GM19240 (cell line): ENCODE measurements at regions not wholly inside any gene's neighbourhood (a gene's known extent, or its start where the extent isn't known, plus 50 kb on each side); places are given as distances from the start of the nearest gene placed in this dataset.
"Not testable (repeated sequence)": the region's sequence is repeated elsewhere in the genome, so short reads cannot be mapped to it uniquely, and the experiment has no call there.

Source experiments
- DNase-seq: peaks from one replicate; pipeline ENCODE4 v3.0.0; 2011; ENCODE audit warnings: low spot score; ENCODE audit not compliant: insufficient read length

DNA sequence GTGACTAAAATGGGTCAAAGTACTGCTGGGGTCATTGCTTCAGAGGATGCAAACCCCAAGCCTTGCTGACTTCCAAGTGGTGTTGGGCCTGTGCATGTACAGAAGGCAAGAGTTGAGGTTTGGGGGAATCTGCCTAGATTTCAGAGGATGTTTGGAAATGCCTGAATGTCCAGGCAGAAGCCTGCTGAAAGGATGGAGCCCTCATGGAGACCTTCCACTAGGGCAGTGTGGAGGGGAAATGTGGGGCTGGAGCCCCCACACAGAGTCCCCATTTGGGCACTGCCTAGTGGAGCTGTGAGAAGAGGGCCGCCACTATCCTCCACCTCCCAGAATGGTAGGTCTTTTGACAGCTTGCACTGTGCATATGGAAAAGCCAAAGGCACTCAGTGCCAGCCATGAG lies 377.7 kb upstream of the TRPC7 start:
- DNase-seq, result no peak

DNA sequence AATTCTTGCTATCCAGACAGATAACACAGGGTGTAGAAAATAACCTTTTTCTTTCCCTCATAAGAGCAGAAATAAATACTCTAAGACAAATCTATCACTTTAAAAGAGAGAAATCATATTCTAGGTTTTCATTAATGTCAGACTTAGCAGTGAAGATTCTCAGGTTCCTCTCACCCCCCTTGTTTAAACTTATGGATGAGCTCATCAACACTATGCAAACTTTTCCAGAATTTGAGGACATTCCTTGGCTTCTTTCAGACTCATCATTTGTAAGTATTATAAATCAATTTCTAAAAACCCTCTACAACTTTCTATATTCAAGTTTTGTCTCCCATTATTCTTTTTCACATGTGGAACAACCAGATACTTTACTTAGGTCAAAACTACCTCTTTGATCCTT lies 374.9 kb upstream of the TRPC7 start:
- no peak for DNase-seq

DNA sequence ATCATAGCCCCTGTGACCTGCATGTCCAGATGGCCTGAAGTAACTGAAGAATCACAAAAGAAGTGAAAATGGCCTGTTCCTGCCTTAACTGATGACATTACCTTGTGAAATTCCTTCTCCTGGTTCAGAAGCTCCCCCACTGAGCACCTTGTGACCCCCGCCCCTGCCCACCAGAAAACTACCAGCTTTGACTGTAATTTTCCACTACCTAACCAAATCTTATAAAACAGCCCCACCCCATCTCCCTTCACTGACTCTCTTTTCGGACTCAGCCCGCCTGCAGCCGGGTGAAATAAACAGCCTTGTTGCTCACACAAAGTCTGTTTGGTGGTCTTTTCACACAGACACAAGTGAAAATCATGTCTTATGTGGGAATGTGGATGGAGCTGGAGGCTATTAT lies 373.9 kb upstream of the TRPC7 start:
- not testable (repeated sequence) for DNase-seq

DNA sequence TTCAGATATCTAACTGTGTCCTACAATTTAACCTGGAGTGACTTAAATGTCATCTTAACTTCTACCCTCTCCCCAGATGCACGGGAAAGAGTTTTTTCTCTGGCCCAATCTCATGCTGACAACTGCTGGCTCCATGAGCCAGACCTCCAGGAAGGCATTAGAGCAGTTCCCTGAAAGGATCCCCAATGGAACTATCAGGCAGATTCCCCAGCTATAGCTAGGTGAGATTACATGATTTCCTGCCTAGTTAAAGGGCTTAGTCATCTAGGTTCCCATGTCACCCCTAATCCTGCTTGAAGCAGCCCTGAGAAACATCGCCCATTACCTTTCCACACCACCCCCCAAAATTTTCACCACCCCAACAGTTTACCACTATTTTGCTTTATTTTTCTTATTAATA lies 373.5 kb upstream of the TRPC7 start:
- DNase-seq, result no peak

DNA sequence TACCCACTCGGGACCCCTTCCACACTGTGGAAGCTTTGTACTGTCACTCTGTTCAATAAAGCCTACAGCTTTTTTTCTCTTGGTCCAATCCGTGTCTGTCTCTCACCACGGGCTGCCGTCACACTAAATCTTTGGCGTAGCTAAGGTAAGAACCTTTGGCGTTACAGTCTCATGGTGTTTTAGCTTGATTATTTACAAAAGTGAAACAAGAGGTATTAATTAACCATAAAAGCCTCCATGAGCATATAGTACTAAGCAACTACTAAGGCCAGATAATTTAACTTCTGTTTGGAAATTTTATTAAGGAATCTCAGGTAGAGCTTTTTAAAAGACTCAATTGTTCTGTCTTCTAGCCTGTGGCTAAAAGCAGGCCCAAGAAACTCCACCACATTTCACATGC lies 370.7 kb upstream of the TRPC7 start:
- no peak for DNase-seq

DNA sequence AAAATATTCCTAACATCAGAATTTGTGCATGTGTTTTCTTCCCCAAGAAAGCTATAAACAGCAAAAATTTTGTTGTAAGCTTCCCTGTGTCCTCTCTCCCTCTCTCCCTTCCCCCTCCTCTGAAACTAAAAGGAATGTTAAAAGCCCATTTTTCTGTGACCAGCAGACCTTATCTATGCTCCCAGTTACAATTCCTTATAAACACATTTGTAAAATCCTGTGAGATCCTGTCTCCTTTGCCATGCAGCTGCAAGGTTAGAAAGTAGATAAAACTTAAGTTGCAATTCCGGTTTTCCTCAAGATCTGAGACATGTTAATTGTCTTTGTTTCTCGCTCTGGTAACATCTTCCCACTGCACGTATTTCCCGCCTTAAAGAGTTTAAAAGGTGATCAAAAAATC lies 370.3 kb upstream of the TRPC7 start:
- not testable (repeated sequence) for DNase-seq

DNA sequence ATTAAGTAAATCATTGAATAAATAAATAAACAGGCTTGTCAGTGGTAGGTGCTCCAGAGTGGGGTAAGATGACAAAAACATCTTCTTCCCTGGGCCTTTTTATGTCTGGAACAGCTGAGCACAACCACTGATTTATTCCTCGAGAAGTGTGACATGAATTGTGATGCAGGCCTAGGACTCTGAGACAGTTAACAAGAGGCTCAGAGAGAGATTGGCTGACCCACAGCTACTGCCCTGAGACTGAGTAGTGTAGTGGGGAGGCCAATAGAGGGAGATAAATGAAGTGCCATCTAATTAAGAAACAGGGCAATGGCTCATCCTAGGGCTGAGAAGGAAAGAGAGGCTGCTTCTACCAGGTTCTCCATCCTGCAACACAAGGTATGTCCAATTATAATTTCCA lies 369.3 kb upstream of the TRPC7 start:
- DNase-seq, result no peak

DNA sequence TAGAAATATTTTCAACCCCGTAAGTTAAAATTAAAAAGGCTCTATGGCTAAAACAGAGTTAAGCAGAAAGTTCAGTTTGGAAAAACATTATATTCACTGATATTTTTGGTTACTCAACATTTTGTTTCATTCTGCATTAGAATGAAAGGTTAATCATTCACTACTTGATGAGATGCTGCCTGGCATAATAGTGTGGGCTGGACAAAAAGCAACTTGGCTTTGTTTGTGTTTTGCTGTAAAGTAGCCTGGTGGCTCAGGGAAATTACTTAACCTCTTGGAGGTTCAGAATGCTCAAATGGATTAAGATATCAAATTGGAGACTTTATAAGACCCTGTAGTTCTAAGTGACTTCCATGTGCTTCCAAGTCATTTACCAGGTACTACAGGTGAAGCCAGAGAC lies 367.4 kb upstream of the TRPC7 start:
- DNase-seq, result no peak

DNA sequence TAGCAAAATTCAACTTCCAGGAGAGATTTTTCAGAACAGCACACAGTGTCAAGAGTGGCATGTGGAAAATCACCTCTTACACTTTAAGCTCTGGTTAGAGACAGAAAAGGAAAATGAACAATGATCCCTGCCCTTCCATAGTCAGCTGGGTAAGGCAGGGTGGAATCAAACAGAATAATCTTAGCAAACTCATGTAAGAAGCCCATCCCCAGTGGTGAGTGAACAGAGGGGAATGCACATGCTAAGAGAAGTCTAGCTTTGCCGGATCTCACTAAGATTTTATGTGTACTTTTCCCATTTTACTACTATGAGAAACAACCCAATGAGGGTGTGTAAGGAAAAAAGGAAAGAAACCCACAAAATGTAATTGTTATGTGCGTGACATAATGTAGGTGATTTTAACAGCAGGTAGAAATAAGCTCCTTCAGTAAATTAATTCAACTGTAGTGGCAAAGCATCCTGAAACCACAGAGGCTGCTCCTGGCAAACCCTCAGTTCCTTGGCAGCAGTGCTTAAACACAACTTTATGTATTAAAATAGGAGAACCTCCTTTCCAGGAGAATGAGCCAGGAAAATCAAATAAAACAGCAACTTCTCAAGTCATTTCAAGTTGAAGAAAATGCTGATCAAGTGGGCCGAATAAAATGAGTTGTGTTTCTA lies 366.0 kb upstream of the TRPC7 start:
- DNase-seq, result no peak

DNA sequence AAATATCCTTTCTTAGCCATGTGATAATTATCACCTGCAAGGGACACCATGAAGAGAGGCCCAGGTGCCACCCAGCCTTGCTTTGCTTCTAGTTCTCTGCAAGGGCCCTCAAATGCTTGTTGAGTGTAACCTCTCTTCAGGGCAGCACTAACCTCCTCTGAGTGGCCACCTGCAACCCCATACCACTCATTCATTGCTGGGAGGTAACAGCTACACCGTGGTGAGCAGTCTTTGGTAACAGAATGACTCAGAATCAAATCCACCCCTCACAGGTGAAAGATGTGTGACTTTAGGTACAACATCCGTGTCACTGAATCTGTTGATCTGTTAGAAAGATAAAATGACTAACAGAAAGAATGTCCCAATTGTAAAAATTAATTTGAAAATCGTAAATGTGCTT lies 365.1 kb upstream of the TRPC7 start:
- DNase-seq, result no peak

DNA sequence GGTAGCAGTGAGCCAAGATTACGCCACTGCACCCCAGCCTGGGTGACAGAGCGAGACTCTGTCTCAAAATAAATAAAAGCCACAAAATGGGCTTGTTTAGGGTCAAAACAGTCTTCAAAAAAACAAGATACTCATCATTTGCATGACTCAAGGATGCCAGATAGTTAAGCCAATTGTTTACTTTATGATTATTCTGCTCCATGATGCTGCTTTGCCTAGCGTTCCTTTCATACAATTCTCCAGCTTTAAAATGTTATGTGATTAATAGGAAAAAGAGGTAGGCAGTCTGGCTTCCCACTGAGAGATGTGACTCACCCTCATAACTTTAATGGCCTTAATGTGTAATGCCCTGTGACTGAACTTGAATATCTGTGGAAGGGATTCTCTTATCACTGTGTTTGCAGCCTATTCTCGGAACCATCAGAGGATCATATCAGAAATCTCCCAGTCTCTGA lies 364.6 kb upstream of the TRPC7 start:
- DNase-seq, result no peak

DNA sequence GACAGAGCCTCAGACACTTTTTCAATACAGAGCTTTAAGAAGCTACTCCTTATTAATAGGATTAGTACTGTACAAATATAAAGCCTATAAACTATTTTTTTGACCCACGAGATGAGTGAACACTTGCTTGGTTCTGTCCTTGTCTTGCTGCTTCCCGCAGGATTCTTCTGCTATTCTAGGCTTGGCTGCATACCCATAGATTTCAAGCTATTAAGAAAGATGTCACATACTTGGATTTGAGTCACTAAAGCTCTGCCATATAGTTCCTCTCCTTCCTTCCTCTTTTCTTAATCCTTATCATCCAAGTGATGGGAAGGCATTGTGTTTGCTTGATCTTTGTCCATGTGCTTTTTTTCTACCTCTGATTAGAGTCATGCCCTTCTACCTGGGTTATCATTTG lies 361.2 kb upstream of the TRPC7 start:
- DNase-seq, result no peak

DNA sequence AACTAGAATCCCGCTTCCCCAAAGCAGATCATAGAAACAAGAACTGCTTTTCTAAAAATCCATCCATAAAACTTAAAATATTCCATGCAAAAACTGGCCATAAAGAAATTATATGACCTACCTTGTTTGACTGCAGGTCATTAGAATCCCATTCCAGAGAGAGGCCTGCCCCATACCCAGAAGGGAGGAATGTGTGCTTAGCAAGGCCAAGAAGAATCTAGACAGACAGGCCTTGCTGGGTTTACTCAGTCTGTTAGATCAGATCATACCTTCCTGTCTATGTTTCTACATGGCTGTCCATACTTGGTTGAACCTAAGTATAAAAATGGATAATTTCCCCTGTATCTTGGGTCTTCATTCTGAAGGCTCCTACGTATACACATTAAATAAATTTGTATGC lies 358.8 kb upstream of the TRPC7 start:
- no peak for DNase-seq

DNA sequence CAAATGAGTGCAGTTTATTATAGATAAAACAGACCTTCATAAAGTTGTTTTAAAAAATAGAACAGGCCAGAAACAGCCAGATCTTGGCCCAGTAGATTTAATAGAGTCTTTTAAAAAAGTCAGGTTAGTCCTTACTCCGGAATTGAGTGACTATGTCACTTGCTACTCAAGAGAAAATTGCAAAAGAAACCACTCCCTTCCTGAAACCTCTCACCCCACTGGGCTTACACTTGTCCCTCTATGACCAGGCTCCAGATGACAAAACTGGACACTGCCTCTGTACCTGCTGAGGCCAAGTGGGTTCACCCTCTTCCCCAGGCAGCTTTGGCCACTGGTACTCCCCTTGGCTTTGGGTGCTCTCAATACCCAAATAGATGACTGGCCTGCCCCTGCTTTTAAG lies 357.2 kb upstream of the TRPC7 start:
- DNase-seq, result no peak

DNA sequence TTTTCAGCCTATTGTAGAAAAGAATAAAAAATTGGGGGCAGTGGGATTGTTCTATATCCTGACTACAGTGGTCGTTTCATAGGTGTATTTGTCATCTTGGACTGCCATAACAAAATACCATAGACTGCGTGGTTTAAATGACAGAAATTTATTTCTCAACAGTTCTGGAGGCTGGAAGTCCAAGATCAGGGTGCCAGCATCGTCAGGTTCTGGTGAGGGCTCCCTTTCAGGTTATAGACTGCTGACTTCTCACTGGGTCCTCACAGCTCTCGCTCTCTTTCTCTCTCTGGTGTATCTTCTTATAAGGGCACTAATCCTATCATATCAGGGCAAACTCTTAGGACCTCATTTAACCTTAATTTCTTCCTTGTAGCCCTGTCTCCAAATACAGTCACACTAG lies 356.7 kb upstream of the TRPC7 start:
- no peak for DNase-seq

DNA sequence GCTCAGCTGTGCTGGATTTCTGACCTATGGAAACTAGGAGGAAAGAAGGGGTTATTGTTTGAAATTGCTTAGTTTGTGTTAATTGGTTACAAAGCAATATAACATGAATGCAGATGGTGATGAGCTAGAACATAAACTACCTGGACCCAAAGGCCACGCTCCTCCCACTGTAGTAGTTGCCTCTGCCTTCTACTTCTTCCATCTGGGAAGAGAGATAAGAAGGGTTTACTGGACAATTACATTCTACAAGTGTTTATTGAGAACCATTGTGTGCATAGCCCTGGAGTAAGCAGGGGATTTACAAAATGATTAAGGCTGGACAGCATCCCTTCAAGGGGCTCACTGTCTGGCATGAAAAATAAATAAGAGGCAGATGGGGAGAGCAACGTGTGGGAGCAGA lies 355.3 kb upstream of the TRPC7 start:
- no peak for DNase-seq

DNA sequence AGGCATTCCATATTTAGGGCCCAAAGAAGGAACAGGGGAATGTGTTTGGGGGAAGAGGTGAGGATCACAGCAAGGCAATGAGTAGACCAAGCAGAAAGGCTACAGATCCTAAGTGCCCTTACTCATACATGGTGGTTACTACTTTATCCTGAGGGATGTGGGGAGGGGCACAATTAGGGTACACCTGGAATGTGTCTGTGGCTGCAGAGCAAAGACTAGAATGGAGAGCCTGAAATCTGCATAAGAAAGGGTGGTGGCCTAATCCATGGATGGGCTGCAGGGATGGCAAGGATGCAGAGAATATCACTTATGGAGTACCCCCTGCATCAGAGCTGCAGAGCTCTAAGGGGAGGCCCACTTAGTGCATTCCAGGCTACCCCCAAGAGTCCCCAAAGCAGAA lies 352.6 kb upstream of the TRPC7 start:
- no peak for DNase-seq

DNA sequence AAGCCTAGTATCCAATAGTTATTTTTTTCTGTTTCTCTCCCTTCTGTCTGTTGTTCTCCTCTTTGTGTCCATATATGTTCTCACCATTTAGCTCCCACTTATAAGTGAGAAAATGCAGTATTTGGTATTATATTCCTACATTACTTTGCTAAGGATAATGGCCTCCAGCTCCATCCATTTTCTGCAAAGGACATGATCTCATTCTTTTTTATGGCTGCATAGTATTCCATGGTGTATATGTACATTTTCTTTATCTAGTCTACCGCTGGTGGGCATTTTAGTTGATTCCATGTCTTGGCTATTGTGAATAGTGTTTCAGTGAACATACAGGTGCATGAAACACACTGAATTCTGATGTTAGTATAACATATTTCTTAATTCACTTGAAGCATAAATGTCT lies 348.9 kb upstream of the TRPC7 start:
- DNase-seq, result no peak

DNA sequence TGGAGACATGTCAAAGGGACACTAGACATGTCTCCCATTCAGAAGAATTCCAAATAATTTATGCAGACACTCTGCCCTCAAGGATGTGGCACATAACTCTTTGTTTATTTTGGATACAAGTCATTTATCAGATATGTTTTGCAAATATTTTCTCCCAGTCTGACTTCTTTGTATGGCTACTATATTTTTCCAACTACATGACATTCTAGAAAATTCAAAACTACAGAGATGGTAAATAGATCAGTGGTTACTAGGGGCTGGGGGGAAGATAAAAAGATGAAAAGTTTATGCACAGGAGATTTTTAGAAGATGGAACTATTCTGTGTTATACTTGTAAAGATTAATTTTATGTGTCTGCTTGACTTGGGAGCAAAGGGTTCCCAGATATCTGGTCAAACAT lies 347.3 kb upstream of the TRPC7 start:
- DNase-seq, result no peak

DNA sequence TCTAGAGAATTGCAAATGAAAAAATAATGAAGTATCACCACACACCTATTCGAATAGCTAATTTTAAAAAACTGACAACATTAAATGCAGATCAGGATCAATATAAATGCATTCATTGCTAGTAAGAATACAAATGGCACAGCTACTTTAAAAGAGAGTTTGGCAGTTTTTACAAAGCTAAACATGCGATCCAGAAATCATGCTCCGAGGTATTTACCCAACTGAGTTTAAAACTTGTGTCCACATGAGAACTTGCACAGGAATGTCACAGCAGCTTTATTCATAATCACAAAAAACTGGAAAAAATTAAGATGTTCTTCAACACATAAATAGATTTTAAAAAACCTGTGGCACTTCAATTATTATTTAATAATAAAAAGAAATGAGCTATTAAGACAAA lies 345.5 kb upstream of the TRPC7 start:
- DNase-seq, result no peak

DNA sequence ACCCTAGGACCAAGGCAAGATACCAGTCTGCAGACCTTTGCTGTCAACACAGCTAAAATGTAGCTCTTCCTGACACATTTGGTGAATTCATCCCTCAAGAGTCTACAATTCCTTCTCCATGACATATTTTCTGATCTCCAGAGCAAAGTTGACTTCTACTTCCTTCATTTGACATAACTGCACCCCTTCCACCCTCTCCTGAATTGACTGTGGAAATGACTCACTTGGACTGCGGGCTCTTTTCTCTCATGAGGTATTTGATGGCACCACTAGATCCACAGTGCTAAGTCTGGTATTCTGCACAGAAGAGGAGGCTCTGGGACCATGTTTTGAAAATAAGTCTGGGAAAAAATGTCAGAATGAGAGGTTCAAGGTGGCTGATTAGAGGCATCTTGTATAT lies 338.4 kb upstream of the TRPC7 start:
- DNase-seq, result no peak

DNA sequence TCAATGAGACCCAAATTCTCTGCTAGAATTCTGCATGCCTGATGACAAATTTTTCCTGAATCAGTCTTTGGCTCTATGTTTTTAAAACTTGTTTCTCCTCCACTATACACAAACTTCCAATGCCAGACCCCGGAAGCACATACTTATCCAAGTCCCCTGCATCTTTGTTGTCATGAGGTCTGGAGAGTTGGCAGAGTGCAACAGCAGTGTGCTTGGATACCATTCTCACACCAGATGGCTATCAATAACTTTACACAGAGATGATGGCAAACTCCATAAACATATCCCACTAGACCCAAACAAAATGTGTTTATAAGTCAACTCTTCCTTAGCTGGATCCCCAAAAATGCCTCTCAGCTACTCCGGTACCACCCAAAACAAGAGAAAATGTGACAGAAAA lies 337.7 kb upstream of the TRPC7 start:
- DNase-seq, result no peak

DNA sequence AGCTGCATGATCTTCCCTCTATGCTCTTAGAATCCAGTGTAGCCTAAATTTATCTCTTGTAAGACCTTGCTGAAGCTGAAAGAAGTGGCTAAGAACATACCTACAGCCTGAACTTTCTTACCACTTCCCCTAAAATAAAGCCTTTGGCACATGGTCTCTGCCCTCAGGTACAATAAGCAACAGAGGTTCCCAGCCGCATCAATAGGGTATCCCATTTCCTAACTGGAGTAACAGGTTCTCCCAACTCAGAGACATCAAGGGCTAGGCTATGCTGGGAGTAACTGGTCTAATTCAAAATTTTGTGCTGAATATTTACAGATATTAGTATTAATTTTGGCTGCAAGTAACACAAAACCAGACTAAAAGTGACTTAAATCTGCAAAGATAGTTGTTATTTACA lies 335.8 kb upstream of the TRPC7 start:
- no peak for DNase-seq

DNA sequence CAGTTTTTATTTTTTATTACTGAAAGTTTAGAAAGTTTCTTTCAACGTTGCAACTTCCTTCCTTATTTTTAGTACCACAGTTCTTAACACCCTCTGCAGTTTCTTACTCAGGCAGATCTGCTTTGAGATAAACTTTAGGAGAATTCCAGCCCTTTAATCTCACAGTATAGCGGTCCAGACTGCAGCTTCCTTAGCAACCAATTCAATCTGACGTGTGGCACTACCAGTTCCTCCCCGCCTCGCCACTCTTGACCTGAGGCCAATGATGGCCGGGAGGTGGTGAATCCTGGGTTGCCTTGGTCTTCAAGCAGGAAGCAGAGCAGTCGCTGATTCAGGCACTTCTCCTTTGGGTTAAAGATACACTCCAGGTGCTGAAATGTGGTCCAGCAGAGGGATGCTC lies 334.3 kb upstream of the TRPC7 start:
- no peak for DNase-seq
